ENCODE measurements at regions not wholly inside any gene's neighbourhood (a gene's known extent, or its start where the extent isn't known, plus 50 kb on each side); places are given as distances from the start of the nearest gene placed in this dataset.

- DNase-seq (ENCODE audit: extremely low read depth, insufficient read length), result no peak
- H3K27me3 ChIP-seq (replicated peaks; ENCODE audit: control insufficient read depth, insufficient read depth, low read length), result no peaks in the 10 kb centered on the region
- no peaks in the 10 kb centered on the region for H3K36me3 ChIP-seq (ENCODE audit: control insufficient read depth, insufficient read depth, low read length)
- no peak overlapping the region for H3K4me3 ChIP-seq (replicated peaks; ENCODE audit: low read depth, low read length)
- TF ChIP-seq CTCF (IDR thresholded peaks at IDR 0.05; ENCODE audit: insufficient read depth, low read length, poor library complexity, severe bottlenecking), result no peak
Measured at GRCh38 chr18:76721207-76721996, 101.0 kb upstream of the ZNF236 start.

- H3K27me3 ChIP-seq (replicated peaks; ENCODE audit: control insufficient read depth, insufficient read depth, low read length), result no peaks in the 10 kb centered on the region
- no peak for TF ChIP-seq CTCF (IDR thresholded peaks at IDR 0.05; ENCODE audit: insufficient read depth, low read length, poor library complexity, severe bottlenecking)
- no peaks in the 10 kb centered on the region for H3K36me3 ChIP-seq (ENCODE audit: control insufficient read depth, insufficient read depth, low read length)
- DNase-seq (ENCODE audit: extremely low read depth, insufficient read length), result no peak
- H3K4me3 ChIP-seq (replicated peaks; ENCODE audit: low read depth, low read length), result no peak overlapping the region
Measured at GRCh38 chr18:76720683-76721082, 101.7 kb upstream of the ZNF236 start.

- no peak for DNase-seq (ENCODE audit: extremely low read depth, insufficient read length)
- H3K4me3 ChIP-seq (replicated peaks; ENCODE audit: low read depth, low read length), result no peak overlapping the region
- no peak for TF ChIP-seq CTCF (IDR thresholded peaks at IDR 0.05; ENCODE audit: insufficient read depth, low read length, poor library complexity, severe bottlenecking)
- no peaks in the 10 kb centered on the region for H3K36me3 ChIP-seq (ENCODE audit: control insufficient read depth, insufficient read depth, low read length)
- no peaks in the 10 kb centered on the region for H3K27me3 ChIP-seq (replicated peaks; ENCODE audit: control insufficient read depth, insufficient read depth, low read length)
Measured at GRCh38 chr18:76715012-76715610, 107.2 kb upstream of the ZNF236 start.

GRCh38 chr18:76713432-76713831, 108.9 kb upstream of the ZNF236 start:
- no peaks in the 10 kb centered on the region for H3K36me3 ChIP-seq (ENCODE audit: control insufficient read depth, insufficient read depth, low read length)
- no peaks in the 10 kb centered on the region for H3K27me3 ChIP-seq (replicated peaks; ENCODE audit: control insufficient read depth, insufficient read depth, low read length)
- no peak for DNase-seq (ENCODE audit: extremely low read depth, insufficient read length)
- H3K4me3 ChIP-seq (replicated peaks; ENCODE audit: low read depth, low read length), result no peak overlapping the region
- no peak for TF ChIP-seq CTCF (IDR thresholded peaks at IDR 0.05; ENCODE audit: insufficient read depth, low read length, poor library complexity, severe bottlenecking)

- no peaks in the 10 kb centered on the region for H3K27me3 ChIP-seq (replicated peaks; ENCODE audit: control insufficient read depth, insufficient read depth, low read length)
- DNase-seq (ENCODE audit: extremely low read depth, insufficient read length), result no peak
- H3K36me3 ChIP-seq (ENCODE audit: control insufficient read depth, insufficient read depth, low read length), result no peaks in the 10 kb centered on the region
- TF ChIP-seq CTCF (IDR thresholded peaks at IDR 0.05; ENCODE audit: insufficient read depth, low read length, poor library complexity, severe bottlenecking), result no peak
- no peak overlapping the region for H3K4me3 ChIP-seq (replicated peaks; ENCODE audit: low read depth, low read length)
Measured at GRCh38 chr18:76712511-76713140, 109.7 kb upstream of the ZNF236 start.
